ENCODE measurements at regions not wholly inside any gene's neighbourhood (a gene's known extent, or its start where the extent isn't known, plus 50 kb on each side); places are given as distances from the start of the nearest gene placed in this dataset.

- no peak for DNase-seq
- 58 to 74% (median 65%) methylated on average over 2 of the region's 2 CpGs for WGBS, 3 donors
- no peak for FAIRE-seq
- H3K4me1 ChIP-seq (ENCODE audit: control insufficient read depth in 3 of 3, insufficient read depth in 2 of 3, low read depth in 1 of 3, low read length in 2 of 3): no peaks in the 10 kb centered on the region
- H3K27ac ChIP-seq (ENCODE audit: low read depth in 1 of 3, low read length in 2 of 3): no peak overlapping the region
- H3K4me3 ChIP-seq (ENCODE audit: low read depth in 1 of 3, low read length in 3 of 3): no peak overlapping the region
- H3K9me3 ChIP-seq (ENCODE audit: control insufficient read depth in 2 of 2, insufficient read depth in 1 of 2, low read depth in 1 of 2, low read length in 1 of 2): no peaks in the 10 kb centered on the region
- no peaks in the 10 kb centered on the region for H3K27me3 ChIP-seq (ENCODE audit: control insufficient read depth in 3 of 3, insufficient read depth in 3 of 3, low read length in 3 of 3)
- H3K36me3 ChIP-seq (ENCODE audit: control insufficient read depth in 3 of 3, insufficient read depth in 2 of 3, low read depth in 1 of 3, low read length in 3 of 3): no peaks in the 10 kb centered on the region
Measured at GRCh38 chr7:68309271-68309670, 1289.0 kb upstream of the AUTS2 start.

GRCh38 chr7:68309806-68310205 is 1288.5 kb upstream of the AUTS2 start:
- H3K36me3 ChIP-seq (ENCODE audit: control insufficient read depth in 3 of 3, insufficient read depth in 2 of 3, low read depth in 1 of 3, low read length in 3 of 3): no peaks in the 10 kb centered on the region
- H3K4me1 ChIP-seq (ENCODE audit: control insufficient read depth in 3 of 3, insufficient read depth in 2 of 3, low read depth in 1 of 3, low read length in 2 of 3): no peaks in the 10 kb centered on the region
- no peak overlapping the region for H3K27ac ChIP-seq (ENCODE audit: low read depth in 1 of 3, low read length in 2 of 3)
- H3K27me3 ChIP-seq (ENCODE audit: control insufficient read depth in 3 of 3, insufficient read depth in 3 of 3, low read length in 3 of 3): no peaks in the 10 kb centered on the region
- H3K9me3 ChIP-seq (ENCODE audit: control insufficient read depth in 2 of 2, insufficient read depth in 1 of 2, low read depth in 1 of 2, low read length in 1 of 2): no peaks in the 10 kb centered on the region
- 62 to 71% (median 70%) methylated on average over 6 of the region's 6 CpGs for WGBS, 3 donors
- no peak for FAIRE-seq
- DNase-seq: no peak
- no peak overlapping the region for H3K4me3 ChIP-seq (ENCODE audit: low read depth in 1 of 3, low read length in 3 of 3)

GRCh38 chr7:68311958-68312357 is 1286.3 kb upstream of the AUTS2 start:
- WGBS, 3 donors: 85% methylated on average over 6 of the region's 6 CpGs
- H3K27me3 ChIP-seq (ENCODE audit: control insufficient read depth in 3 of 3, insufficient read depth in 3 of 3, low read length in 3 of 3): no peaks in the 10 kb centered on the region
- no peaks in the 10 kb centered on the region for H3K9me3 ChIP-seq (ENCODE audit: control insufficient read depth in 2 of 2, insufficient read depth in 1 of 2, low read depth in 1 of 2, low read length in 1 of 2)
- DNase-seq: no peak
- no peaks in the 10 kb centered on the region for H3K4me1 ChIP-seq (ENCODE audit: control insufficient read depth in 3 of 3, insufficient read depth in 2 of 3, low read depth in 1 of 3, low read length in 2 of 3)
- no peaks in the 10 kb centered on the region for H3K36me3 ChIP-seq (ENCODE audit: control insufficient read depth in 3 of 3, insufficient read depth in 2 of 3, low read depth in 1 of 3, low read length in 3 of 3)
- FAIRE-seq: no peak
- no peak overlapping the region for H3K27ac ChIP-seq (ENCODE audit: low read depth in 1 of 3, low read length in 2 of 3)
- no peak overlapping the region for H3K4me3 ChIP-seq (ENCODE audit: low read depth in 1 of 3, low read length in 3 of 3)

- Histone ChIP-seq H3K4me3 (ENCODE audit: low read depth in 1 of 3, low read length in 3 of 3) (no peak overlapping the region), H3K27ac (ENCODE audit: low read depth in 1 of 3, low read length in 2 of 3) (no peak overlapping the region), H3K36me3 (ENCODE audit: control insufficient read depth in 3 of 3, insufficient read depth in 2 of 3, low read depth in 1 of 3, low read length in 3 of 3) (no peaks in the 10 kb centered on the region), H3K9me3 (ENCODE audit: control insufficient read depth in 2 of 2, insufficient read depth in 1 of 2, low read depth in 1 of 2, low read length in 1 of 2) (no peaks in the 10 kb centered on the region), H3K27me3 (ENCODE audit: control insufficient read depth in 3 of 3, insufficient read depth in 3 of 3, low read length in 3 of 3) (no peaks in the 10 kb centered on the region), H3K4me1 (ENCODE audit: control insufficient read depth in 3 of 3, insufficient read depth in 2 of 3, low read depth in 1 of 3, low read length in 2 of 3) (no peaks in the 10 kb centered on the region)
- DNase-seq (no peak), FAIRE-seq (no peak)
- WGBS, 3 donors: 56 to 75% (median 65%) methylated on average over 4 of the region's 4 CpGs
Measured at GRCh38 chr7:68313806-68314205, 1284.5 kb upstream of the AUTS2 start.

GRCh38 chr7:68314208-68314607 is 1284.1 kb upstream of the AUTS2 start:
- WGBS, 3 donors: 61 to 75% (median 64%) methylated on average over 8 of the region's 8 CpGs

GRCh38 chr7:68317476-68317875 is 1280.8 kb upstream of the AUTS2 start:
- FAIRE-seq (no peak), DNase-seq (no peak)
- H3K4me3 ChIP-seq (ENCODE audit: low read depth in 1 of 3, low read length in 3 of 3): no peak overlapping the region
- H3K27me3 ChIP-seq (ENCODE audit: control insufficient read depth in 3 of 3, insufficient read depth in 3 of 3, low read length in 3 of 3): no peaks in the 10 kb centered on the region
- no peaks in the 10 kb centered on the region for H3K36me3 ChIP-seq (ENCODE audit: control insufficient read depth in 3 of 3, insufficient read depth in 2 of 3, low read depth in 1 of 3, low read length in 3 of 3)
- no peak overlapping the region for H3K27ac ChIP-seq (ENCODE audit: low read depth in 1 of 3, low read length in 2 of 3)
- H3K9me3 ChIP-seq (ENCODE audit: control insufficient read depth in 2 of 2, insufficient read depth in 1 of 2, low read depth in 1 of 2, low read length in 1 of 2): no peaks in the 10 kb centered on the region
- 79 to 83% (median 81%) methylated on average over 3 of the region's 3 CpGs for WGBS, 3 donors
- H3K4me1 ChIP-seq (ENCODE audit: control insufficient read depth in 3 of 3, insufficient read depth in 2 of 3, low read depth in 1 of 3, low read length in 2 of 3): no peaks in the 10 kb centered on the region

More at GRCh38 chr7:68314208-68314607, 1284.1 kb upstream of the AUTS2 start:
- H3K9me3 ChIP-seq (ENCODE audit: control insufficient read depth in 2 of 2, insufficient read depth in 1 of 2, low read depth in 1 of 2, low read length in 1 of 2): no peaks in the 10 kb centered on the region
- no peaks in the 10 kb centered on the region for H3K36me3 ChIP-seq (ENCODE audit: control insufficient read depth in 3 of 3, insufficient read depth in 2 of 3, low read depth in 1 of 3, low read length in 3 of 3)
- no peaks in the 10 kb centered on the region for H3K4me1 ChIP-seq (ENCODE audit: control insufficient read depth in 3 of 3, insufficient read depth in 2 of 3, low read depth in 1 of 3, low read length in 2 of 3)
- DNase-seq: no peak
- no peaks in the 10 kb centered on the region for H3K27me3 ChIP-seq (ENCODE audit: control insufficient read depth in 3 of 3, insufficient read depth in 3 of 3, low read length in 3 of 3)
- no peak for FAIRE-seq
- no peak overlapping the region for H3K4me3 ChIP-seq (ENCODE audit: low read depth in 1 of 3, low read length in 3 of 3)
- H3K27ac ChIP-seq (ENCODE audit: low read depth in 1 of 3, low read length in 2 of 3): no peak overlapping the region

- Histone ChIP-seq H3K4me3 (ENCODE audit: low read depth in 1 of 3, low read length in 3 of 3) (no peak overlapping the region), H3K9me3 (ENCODE audit: control insufficient read depth in 2 of 2, insufficient read depth in 1 of 2, low read depth in 1 of 2, low read length in 1 of 2) (no peaks in the 10 kb centered on the region), H3K4me1 (ENCODE audit: control insufficient read depth in 3 of 3, insufficient read depth in 2 of 3, low read depth in 1 of 3, low read length in 2 of 3) (no peaks in the 10 kb centered on the region), H3K36me3 (ENCODE audit: control insufficient read depth in 3 of 3, insufficient read depth in 2 of 3, low read depth in 1 of 3, low read length in 3 of 3) (no peaks in the 10 kb centered on the region), H3K27me3 (ENCODE audit: control insufficient read depth in 3 of 3, insufficient read depth in 3 of 3, low read length in 3 of 3) (no peaks in the 10 kb centered on the region), H3K27ac (ENCODE audit: low read depth in 1 of 3, low read length in 2 of 3) (no peak overlapping the region)
- no peak for DNase-seq
- FAIRE-seq: no peak
Measured at GRCh38 chr7:68319061-68319460, 1279.2 kb upstream of the AUTS2 start.

GRCh38 chr7:68321076-68321639 is 1277.1 kb upstream of the AUTS2 start:
- DNase-seq (no peak), FAIRE-seq (no peak)
- WGBS, 3 donors: 7 to 19% (median 13%) methylated on average over 4 of the region's 4 CpGs
- H3K27ac ChIP-seq (ENCODE audit: low read depth in 1 of 3, low read length in 2 of 3): no peak overlapping the region
- H3K36me3 ChIP-seq (ENCODE audit: control insufficient read depth in 3 of 3, insufficient read depth in 2 of 3, low read depth in 1 of 3, low read length in 3 of 3): no peaks in the 10 kb centered on the region
- no peaks in the 10 kb centered on the region for H3K4me1 ChIP-seq (ENCODE audit: control insufficient read depth in 3 of 3, insufficient read depth in 2 of 3, low read depth in 1 of 3, low read length in 2 of 3)
- no peaks in the 10 kb centered on the region for H3K27me3 ChIP-seq (ENCODE audit: control insufficient read depth in 3 of 3, insufficient read depth in 3 of 3, low read length in 3 of 3)
- H3K9me3 ChIP-seq (ENCODE audit: control insufficient read depth in 2 of 2, insufficient read depth in 1 of 2, low read depth in 1 of 2, low read length in 1 of 2): no peaks in the 10 kb centered on the region
- no peak overlapping the region for H3K4me3 ChIP-seq (ENCODE audit: low read depth in 1 of 3, low read length in 3 of 3)

- no peak overlapping the region for H3K27ac ChIP-seq (ENCODE audit: low read depth in 1 of 3, low read length in 2 of 3)
- FAIRE-seq (no peak), DNase-seq (no peak)
- no peak overlapping the region for H3K4me3 ChIP-seq (ENCODE audit: low read depth in 1 of 3, low read length in 3 of 3)
- WGBS, 3 donors: 53 to 69% (median 67%) methylated on average over 5 of the region's 5 CpGs
- H3K4me1 ChIP-seq (ENCODE audit: control insufficient read depth in 3 of 3, insufficient read depth in 2 of 3, low read depth in 1 of 3, low read length in 2 of 3): no peaks in the 10 kb centered on the region
- no peaks in the 10 kb centered on the region for H3K9me3 ChIP-seq (ENCODE audit: control insufficient read depth in 2 of 2, insufficient read depth in 1 of 2, low read depth in 1 of 2, low read length in 1 of 2)
- H3K27me3 ChIP-seq (ENCODE audit: control insufficient read depth in 3 of 3, insufficient read depth in 3 of 3, low read length in 3 of 3): no peaks in the 10 kb centered on the region
- no peaks in the 10 kb centered on the region for H3K36me3 ChIP-seq (ENCODE audit: control insufficient read depth in 3 of 3, insufficient read depth in 2 of 3, low read depth in 1 of 3, low read length in 3 of 3)
Measured at GRCh38 chr7:68321776-68322496, 1276.3 kb upstream of the AUTS2 start.

Data from small intestine (tissue), 7 donors.